Adrenal gland (tissue), 9 donors: ENCODE measurements at regions not wholly inside any gene's neighbourhood (a gene's known extent, or its start where the extent isn't known, plus 50 kb on each side); places are given as distances from the start of the nearest gene placed in this dataset.

Experiments
- DNase-seq, 7 donors: peaks; one replicate each; pipeline ENCODE4 v3.0.0-alpha.2; 2019 to 2020
- H3K27ac ChIP-seq, 5 donors: fragments of 200-600 bp; sonication (generic) in 4 of 5; 1 replicate in 3 of 5; 2 replicates in 2 of 5; pipeline versions ENCODE4 v1.5.1 to v1.8.0; 2016 to 2020; ENCODE audit warnings: mild to moderate bottlenecking in 1 of 5
- H3K27me3 ChIP-seq: fragments of 200-600 bp; 2 replicates; pipeline ENCODE4 v1.8.0; 2021
- H3K36me3 ChIP-seq, 2 donors: fragments of 200-600 bp; replicated peaks in 1 of 2; 1 replicate in 1 of 2; 2 replicates in 1 of 2; pipeline versions ENCODE4 v1.5.1 to v1.8.0; 2018 to 2022
- H3K4me1 ChIP-seq, 2 donors: fragments of 200-600 bp; replicated peaks in 1 of 2; 1 replicate in 1 of 2; 2 replicates in 1 of 2; pipeline versions ENCODE4 v1.5.1 to v1.8.0; 2018 to 2021
- H3K4me3 ChIP-seq, 4 donors: fragments of 200-600 bp; sonication (generic) in 3 of 4; one replicate each; pipeline ENCODE4 v1.5.1; 2016 to 2018
- H3K9me3 ChIP-seq, 3 donors: fragments of 200-600 bp; sonication (generic) in 1 of 3; replicated peaks in 1 of 3; 1 replicate in 2 of 3; 2 replicates in 1 of 3; pipeline versions ENCODE4 v1.5.1 to v1.8.0; 2016 to 2021
- POLR2A ChIP-seq, 2 donors: fragments of 450-650 bp; IDR thresholded peaks; one replicate each; pipeline ENCODE4 v1.6.1; 2017; ENCODE audit warnings: antibody characterized with exemption in 2 of 2, mild to moderate bottlenecking in 2 of 2, moderate library complexity in 1 of 2
- WGBS, 4 donors: extraction: QIAGEN DNeasy Blood & Tissue Kit in 2 of 4; methylation state at CpG; one replicate each; pipeline versions ENCODE4 v1.1.5 to v1.1.7; 2013 to 2017; 5-methylcytosine and 5-hydroxymethylcytosine counted together
- intact Hi-C, 2 donors: fragments of 100-400 bp; cut with DNase I; formaldehyde crosslinking; loops; one replicate each; pipeline versions ENCODE4 v1.14.1 to v1.15.0; 2022 to 2023
- TF ChIP-seq, protein P1 (sequence below), 6 experiments: fragments of 450-650 bp in 4 of 6; fragments of 200-600 bp in 2 of 6; sonication (generic) in 1 of 6; IDR thresholded peaks; 1 replicate in 5 of 6; 2 replicates in 1 of 6; pipeline versions ENCODE4 v1.5.1 to v1.8.0; 2016 to 2021; ENCODE audit warnings: antibody characterized with exemption in 6 of 6, mild to moderate bottlenecking in 2 of 6, moderate library complexity in 1 of 6
- donor health status: healthy with polysubstance abuse.
- donor health status: Bipolar disorder and iron deficiency.
- donor health status: DM: yes; HTN: yes; CAD: no.
- donor health status: DM: no; HTN: no; CAD: no.
- donor health status: DM: no; HTN: no; CAD: no.

DNA sequence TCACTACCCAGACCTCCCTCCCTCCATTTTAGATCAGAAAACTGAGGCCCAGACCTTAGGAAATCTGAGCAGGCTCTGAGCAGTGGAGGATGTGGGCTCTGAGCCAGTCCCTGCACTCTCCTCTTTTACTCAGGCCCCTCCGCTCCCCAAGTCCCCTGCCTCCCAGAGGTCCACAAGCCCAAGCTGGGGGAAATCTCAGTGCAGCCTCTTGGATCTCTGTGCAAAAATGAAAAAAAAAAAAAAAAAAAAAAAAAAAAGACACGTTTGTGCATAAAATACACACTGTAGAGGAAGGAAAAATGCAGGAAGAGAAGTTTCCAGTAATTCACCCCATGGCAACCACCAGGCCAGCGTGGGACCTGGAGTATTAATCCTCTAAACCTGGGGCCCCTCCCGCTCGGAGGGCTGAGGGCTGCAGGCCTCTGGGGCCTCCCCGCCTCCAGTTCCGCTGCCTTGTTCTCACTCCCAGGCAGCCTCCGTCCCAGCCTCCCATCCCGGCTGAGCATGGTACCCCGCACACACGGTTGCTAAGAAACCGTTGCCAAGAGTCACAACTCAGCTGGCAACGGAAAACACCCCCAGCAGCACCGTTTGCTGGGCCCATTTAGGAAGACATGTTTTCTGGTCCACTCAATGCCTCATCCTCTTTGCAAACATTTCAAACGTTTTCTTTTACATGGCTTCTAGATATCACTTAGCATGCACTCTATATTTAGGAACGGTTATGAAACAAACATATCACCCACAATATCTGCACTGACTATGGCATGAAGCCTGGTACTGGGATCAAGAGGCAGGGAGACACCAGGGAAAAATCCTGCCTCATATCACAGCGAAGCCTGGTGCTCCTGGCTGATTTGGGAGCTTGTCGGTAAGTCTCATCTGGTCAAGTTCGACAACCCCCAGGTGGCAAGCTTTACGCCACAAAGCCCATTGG, 227.5 kb downstream of the CTTN start:
- Histone ChIP-seq H3K4me1 (no peaks in the 10 kb centered on the region), H3K36me3 (no peaks in the 10 kb centered on the region), H3K27ac (no peak overlapping the region), H3K27me3 (no peaks in the 10 kb centered on the region), H3K9me3 (no peaks in the 10 kb centered on the region), H3K4me3 (no peak overlapping the region)
- 74 to 82% (median 80%) methylated on average over 17 to 20 of the region's 20 CpGs for WGBS, 4 donors
- intact Hi-C loops = no loop called here
- TF ChIP-seq POLR2A (IDR thresholded peaks at IDR 0.05) = no peak
- TF ChIP-seq, protein P1, sequence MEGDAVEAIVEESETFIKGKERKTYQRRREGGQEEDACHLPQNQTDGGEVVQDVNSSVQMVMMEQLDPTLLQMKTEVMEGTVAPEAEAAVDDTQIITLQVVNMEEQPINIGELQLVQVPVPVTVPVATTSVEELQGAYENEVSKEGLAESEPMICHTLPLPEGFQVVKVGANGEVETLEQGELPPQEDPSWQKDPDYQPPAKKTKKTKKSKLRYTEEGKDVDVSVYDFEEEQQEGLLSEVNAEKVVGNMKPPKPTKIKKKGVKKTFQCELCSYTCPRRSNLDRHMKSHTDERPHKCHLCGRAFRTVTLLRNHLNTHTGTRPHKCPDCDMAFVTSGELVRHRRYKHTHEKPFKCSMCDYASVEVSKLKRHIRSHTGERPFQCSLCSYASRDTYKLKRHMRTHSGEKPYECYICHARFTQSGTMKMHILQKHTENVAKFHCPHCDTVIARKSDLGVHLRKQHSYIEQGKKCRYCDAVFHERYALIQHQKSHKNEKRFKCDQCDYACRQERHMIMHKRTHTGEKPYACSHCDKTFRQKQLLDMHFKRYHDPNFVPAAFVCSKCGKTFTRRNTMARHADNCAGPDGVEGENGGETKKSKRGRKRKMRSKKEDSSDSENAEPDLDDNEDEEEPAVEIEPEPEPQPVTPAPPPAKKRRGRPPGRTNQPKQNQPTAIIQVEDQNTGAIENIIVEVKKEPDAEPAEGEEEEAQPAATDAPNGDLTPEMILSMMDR (IDR thresholded peaks at IDR 0.05) = no peak
- no peak for DNase-seq

DNA sequence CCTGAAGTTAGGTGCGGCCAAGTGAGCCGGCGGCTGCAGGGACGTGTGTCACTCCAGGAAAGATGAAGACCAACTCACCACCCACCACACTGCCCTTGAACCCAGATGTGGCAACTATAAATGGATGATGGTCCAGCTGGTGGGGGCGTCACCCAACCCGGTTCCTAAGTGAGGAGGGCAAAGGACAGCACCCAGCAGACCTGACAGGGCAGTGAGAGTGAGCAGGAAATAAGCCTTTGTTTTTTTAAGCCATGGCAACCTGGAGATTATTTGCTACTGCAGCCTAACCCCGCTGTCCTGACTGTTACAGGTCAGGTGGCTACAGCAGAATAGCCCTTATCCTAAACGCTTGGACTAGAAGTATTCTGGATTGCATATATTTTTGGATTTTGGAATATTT, 228.9 kb downstream of the CTTN start:
- TF ChIP-seq, protein P1 (IDR thresholded peaks at IDR 0.05) = no peak
- no peak for TF ChIP-seq POLR2A (IDR thresholded peaks at IDR 0.05)

DNA sequence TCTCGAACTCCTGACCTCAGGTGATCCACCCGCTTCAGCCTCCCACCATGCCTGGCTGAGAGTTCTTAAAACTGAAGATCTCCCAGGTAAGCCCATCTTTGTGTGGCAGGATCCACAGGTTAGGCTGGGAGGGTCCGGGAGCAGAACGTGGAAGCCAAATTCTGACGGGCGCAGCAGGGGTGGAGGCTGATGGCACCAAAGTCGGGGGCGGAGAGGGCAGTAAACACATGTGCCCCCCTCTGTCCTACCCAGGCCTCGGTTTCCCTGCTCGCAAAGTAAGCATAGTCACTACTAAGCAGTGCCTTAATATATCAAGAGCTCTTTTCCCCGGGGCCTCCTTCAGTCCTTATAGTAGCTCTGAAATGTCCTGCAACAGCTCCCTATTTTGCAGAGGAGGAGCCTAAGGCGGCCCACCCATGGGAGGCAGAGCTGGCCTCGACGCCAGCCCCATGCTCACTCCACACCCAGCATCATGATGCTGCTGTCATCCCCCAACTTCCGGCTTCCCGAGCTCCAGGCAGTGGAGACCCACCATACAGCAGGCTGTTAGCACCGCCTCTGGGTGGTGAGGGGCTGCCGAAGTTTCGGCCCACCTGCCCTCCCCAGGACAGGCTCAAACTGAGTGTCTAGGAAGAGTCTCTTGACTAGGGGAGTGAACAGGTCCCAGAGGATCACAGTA, 230.0 kb downstream of the CTTN start:
- no peak for TF ChIP-seq POLR2A (IDR thresholded peaks at IDR 0.05)
- TF ChIP-seq, protein P1 (IDR thresholded peaks at IDR 0.05) = no peak
- no peaks in the 10 kb centered on the region for H3K27me3 ChIP-seq
- H3K4me1 ChIP-seq = no peaks in the 10 kb centered on the region
- intact Hi-C loops = no loop called here
- WGBS, 4 donors = 82 to 85% (median 83%) methylated on average over 16 to 19 of the region's 19 CpGs
- no peaks in the 10 kb centered on the region for H3K9me3 ChIP-seq
- H3K36me3 ChIP-seq = no peaks in the 10 kb centered on the region
- DNase-seq = no peak
- peak overlapping the region in 1 of 5 donors; percentile 10 for H3K27ac ChIP-seq
- no peak overlapping the region for H3K4me3 ChIP-seq

More for the DNA sequence above, 228.9 kb downstream of the CTTN start:
- Histone ChIP-seq H3K4me3 (no peak overlapping the region), H3K36me3 (no peaks in the 10 kb centered on the region), H3K27ac (no peak overlapping the region), H3K9me3 (no peaks in the 10 kb centered on the region), H3K27me3 (no peaks in the 10 kb centered on the region), H3K4me1 (no peaks in the 10 kb centered on the region)
- intact Hi-C loops = no loop called here
- 69 to 88% (median 86%) methylated on average over 8 of the region's 8 CpGs for WGBS, 4 donors
- no peak for DNase-seq
